Transverse colon (tissue), 3 donors: ENCODE measurements at regions not wholly inside any gene's neighbourhood (a gene's known extent, or its start where the extent isn't known, plus 50 kb on each side); places are given as distances from the start of the nearest gene placed in this dataset.

ENCODE experiments used
- EP300 ChIP-seq: sonication (generic); formaldehyde crosslinking; IDR thresholded peaks from one replicate; pipeline ENCODE4 v1.6.1; 2017; ENCODE audit warnings: antibody characterized with exemption, low read depth
- POLR2A ChIP-seq: fragments of 450-650 bp; IDR thresholded peaks from one replicate; pipeline ENCODE4 v1.6.1; 2016; ENCODE audit warnings: antibody characterized with exemption, mild to moderate bottlenecking, moderate library complexity
- TF ChIP-seq, protein P1 (sequence below), 5 experiments: fragments of 200-600 bp in 3 of 5; fragments of 450-650 bp in 2 of 5; sonication (generic) in 3 of 5; IDR thresholded peaks; 1 replicate in 2 of 5; 2 replicates in 3 of 5; pipeline ENCODE4 v1.5.1; 2016 to 2017; ENCODE audit warnings: antibody characterized with exemption in 5 of 5, inconsistent platforms in 3 of 5, mild to moderate bottlenecking in 2 of 5, moderate library complexity in 1 of 5

DNA sequence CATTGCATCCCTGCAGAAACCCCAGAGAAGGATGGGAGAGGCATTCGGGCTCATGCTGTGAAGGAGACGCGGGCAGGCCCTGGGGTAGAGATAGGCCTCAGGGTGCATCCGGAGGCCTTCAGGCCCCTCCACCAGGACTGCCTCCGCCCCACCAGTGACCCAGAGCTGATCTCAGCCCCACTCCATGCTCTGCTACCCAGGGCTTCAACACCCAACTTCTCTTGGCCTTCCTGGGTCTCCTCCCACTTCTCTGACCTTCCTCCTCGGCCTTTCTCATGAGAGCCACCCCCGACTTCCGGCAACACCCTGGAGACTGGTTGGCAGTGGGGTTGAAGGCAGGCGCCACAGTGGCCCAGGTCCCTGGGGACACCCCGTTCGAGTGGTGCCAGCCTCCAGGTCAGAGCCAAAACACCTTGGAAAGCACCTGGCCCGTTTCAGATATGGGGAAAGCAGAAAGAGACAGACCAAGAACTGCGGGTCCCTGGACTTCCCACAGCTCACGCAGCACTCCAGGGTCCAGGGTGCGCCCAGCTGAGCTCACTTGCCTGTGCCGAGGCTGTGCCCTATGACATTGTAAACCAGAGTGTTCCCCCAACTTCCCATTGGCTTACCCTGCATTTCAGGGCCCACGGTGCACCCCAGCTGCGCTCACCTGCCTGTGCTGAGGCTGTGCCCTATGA, 65.1 kb upstream of the OLFM1 start:
- TF ChIP-seq, protein P1, sequence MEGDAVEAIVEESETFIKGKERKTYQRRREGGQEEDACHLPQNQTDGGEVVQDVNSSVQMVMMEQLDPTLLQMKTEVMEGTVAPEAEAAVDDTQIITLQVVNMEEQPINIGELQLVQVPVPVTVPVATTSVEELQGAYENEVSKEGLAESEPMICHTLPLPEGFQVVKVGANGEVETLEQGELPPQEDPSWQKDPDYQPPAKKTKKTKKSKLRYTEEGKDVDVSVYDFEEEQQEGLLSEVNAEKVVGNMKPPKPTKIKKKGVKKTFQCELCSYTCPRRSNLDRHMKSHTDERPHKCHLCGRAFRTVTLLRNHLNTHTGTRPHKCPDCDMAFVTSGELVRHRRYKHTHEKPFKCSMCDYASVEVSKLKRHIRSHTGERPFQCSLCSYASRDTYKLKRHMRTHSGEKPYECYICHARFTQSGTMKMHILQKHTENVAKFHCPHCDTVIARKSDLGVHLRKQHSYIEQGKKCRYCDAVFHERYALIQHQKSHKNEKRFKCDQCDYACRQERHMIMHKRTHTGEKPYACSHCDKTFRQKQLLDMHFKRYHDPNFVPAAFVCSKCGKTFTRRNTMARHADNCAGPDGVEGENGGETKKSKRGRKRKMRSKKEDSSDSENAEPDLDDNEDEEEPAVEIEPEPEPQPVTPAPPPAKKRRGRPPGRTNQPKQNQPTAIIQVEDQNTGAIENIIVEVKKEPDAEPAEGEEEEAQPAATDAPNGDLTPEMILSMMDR (IDR thresholded peaks at IDR 0.05), result no peak
- no peak for TF ChIP-seq POLR2A
- TF ChIP-seq EP300, result no peak
